ENCODE measurements at regions not wholly inside any gene's neighbourhood (a gene's known extent, or its start where the extent isn't known, plus 50 kb on each side); places are given as distances from the start of the nearest gene placed in this dataset.

DNA sequence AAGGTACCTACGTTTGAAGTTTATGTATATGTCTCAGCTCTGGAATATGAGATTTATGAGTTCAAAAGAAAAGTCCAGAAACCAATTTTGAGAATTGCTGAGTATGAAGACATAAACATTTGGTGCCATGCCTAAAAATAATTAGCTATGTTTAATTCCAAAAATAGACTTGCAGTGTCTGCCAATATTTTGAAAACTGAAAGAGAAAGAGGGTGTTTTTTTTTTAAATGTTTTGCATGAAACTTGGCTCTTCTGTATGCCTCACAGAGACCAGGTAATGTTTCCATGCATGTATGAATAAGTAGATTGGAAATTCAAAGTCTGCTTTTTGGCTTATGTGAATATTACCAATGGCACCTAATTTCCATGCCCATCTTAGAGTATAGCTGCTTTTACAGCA is 634.4 kb upstream of the C9orf72 start:
- TF ChIP-seq SUZ12 (IDR thresholded peaks at IDR 0.05; ENCODE audit: low read length) = no peak
- TF ChIP-seq POLR2AphosphoS5 (IDR thresholded peaks at IDR 0.05; ENCODE audit: low read depth, low read length) = no peak
- TF ChIP-seq, protein P1, sequence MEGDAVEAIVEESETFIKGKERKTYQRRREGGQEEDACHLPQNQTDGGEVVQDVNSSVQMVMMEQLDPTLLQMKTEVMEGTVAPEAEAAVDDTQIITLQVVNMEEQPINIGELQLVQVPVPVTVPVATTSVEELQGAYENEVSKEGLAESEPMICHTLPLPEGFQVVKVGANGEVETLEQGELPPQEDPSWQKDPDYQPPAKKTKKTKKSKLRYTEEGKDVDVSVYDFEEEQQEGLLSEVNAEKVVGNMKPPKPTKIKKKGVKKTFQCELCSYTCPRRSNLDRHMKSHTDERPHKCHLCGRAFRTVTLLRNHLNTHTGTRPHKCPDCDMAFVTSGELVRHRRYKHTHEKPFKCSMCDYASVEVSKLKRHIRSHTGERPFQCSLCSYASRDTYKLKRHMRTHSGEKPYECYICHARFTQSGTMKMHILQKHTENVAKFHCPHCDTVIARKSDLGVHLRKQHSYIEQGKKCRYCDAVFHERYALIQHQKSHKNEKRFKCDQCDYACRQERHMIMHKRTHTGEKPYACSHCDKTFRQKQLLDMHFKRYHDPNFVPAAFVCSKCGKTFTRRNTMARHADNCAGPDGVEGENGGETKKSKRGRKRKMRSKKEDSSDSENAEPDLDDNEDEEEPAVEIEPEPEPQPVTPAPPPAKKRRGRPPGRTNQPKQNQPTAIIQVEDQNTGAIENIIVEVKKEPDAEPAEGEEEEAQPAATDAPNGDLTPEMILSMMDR (IDR thresholded peaks at IDR 0.05; ENCODE audit: control extremely low read depth in 1 of 3, insufficient read depth in 1 of 3, low read depth in 1 of 3, low read length in 3 of 3) = no peak
- no peak for TF ChIP-seq EZH2 (IDR thresholded peaks at IDR 0.05; ENCODE audit: low read depth, low read length, severe bottlenecking)
- no peak for TF ChIP-seq POLR2A (IDR thresholded peaks at IDR 0.05; ENCODE audit: control extremely low read depth in 1 of 2, low read depth in 2 of 2, low read length in 2 of 2)
- TF ChIP-seq GTF2F1 (IDR thresholded peaks at IDR 0.05; ENCODE audit: borderline replicate concordance, low read depth, low read length) = no peak
- no peak for TF ChIP-seq ZNF274 (IDR thresholded peaks at IDR 0.05; ENCODE audit: borderline replicate concordance, extremely low read depth, low read length)
- no peak for TF ChIP-seq YY1 (IDR thresholded peaks at IDR 0.05; ENCODE audit: low read depth, low read length)
- TF ChIP-seq, protein P2, sequence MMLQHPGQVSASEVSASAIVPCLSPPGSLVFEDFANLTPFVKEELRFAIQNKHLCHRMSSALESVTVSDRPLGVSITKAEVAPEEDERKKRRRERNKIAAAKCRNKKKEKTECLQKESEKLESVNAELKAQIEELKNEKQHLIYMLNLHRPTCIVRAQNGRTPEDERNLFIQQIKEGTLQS (IDR thresholded peaks at IDR 0.05; ENCODE audit: insufficient read depth, low read depth, low read length) = no peak
- TF ChIP-seq SIN3A (conservative IDR thresholded peaks at IDR 0.05 in 1 of 2, IDR thresholded peaks at IDR 0.05 in 1 of 2; ENCODE audit: low read depth in 1 of 2, low read length in 2 of 2) = no peak
- no peak for TF ChIP-seq SP1 (IDR thresholded peaks at IDR 0.05; ENCODE audit: low read depth, low read length)
- TF ChIP-seq JUND (IDR thresholded peaks at IDR 0.05; ENCODE audit: low read length) = no peak
- no peak for TF ChIP-seq SP2 (IDR thresholded peaks at IDR 0.05; ENCODE audit: low read length)
- no peak for TF ChIP-seq CBX5 (IDR thresholded peaks at IDR 0.05; ENCODE audit: low read depth, low read length)
